Skeletal muscle tissue (tissue), 3 donors: ENCODE measurements at regions not wholly inside any gene's neighbourhood (a gene's known extent, or its start where the extent isn't known, plus 50 kb on each side); places are given as distances from the start of the nearest gene placed in this dataset.

Source experiments
- H3K27ac ChIP-seq: one replicate; pipeline ENCODE4 v1.7.0; 2013; ENCODE audit warnings: mild to moderate bottlenecking, low read depth, low read length, inconsistent platforms
- H3K27me3 ChIP-seq, 3 donors: one replicate each; pipeline ENCODE4 v1.7.0; 2013; ENCODE audit warnings: low read length in 3 of 3; ENCODE audit not compliant: control insufficient read depth in 3 of 3, insufficient read depth in 3 of 3
- H3K36me3 ChIP-seq, 3 donors: one replicate each; pipeline ENCODE4 v1.7.0; 2013; ENCODE audit warnings: low read length in 3 of 3; ENCODE audit not compliant: control insufficient read depth in 3 of 3, insufficient read depth in 3 of 3
- H3K4me1 ChIP-seq, 3 donors: one replicate each; pipeline ENCODE4 v1.7.0; 2013; ENCODE audit warnings: low read length in 3 of 3, mild to moderate bottlenecking in 3 of 3; ENCODE audit not compliant: control insufficient read depth in 3 of 3, insufficient read depth in 3 of 3
- H3K4me3 ChIP-seq, 3 donors: one replicate each; pipeline ENCODE4 v1.7.0; 2013; ENCODE audit warnings: low read length in 3 of 3
- H3K9ac ChIP-seq, 3 donors: one replicate each; pipeline ENCODE4 v1.7.0; 2013; ENCODE audit warnings: low read length in 3 of 3, mild to moderate bottlenecking in 3 of 3, moderate library complexity in 2 of 3, low read depth in 1 of 3
- H3K9me3 ChIP-seq, 3 donors: one replicate each; pipeline ENCODE4 v1.7.0; 2013; ENCODE audit warnings: low read length in 3 of 3; ENCODE audit not compliant: control insufficient read depth in 3 of 3
- donor health status: Osteomylitis.

DNA sequence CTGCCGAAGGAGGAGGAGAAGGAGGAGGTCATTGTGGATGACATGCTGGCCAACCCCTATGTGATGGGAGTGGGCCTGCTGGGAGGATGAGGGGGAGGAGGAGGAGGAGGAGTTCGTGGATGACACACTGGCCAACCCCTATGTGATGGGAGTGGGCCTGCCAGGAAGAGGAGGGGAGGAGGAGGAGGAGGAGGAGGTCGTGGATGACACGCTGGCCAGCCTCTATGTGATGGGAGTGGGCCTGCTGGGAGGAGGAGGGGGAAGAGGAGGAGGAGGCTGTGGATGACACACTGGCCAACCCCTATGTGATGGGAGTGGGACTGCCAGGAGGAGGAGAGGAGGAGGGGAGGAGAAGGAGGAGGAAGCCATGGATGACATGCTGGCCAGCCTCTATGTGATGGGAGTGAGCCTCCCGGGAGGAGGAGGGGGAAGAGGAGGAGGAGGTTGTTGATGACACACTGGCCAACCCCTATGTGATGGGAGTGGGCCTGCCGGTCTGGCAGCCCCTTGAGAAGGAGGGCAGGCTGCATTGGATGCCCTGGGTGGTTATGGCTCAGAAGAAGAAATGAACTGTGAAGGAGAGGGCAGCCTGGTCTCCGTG lies 55.7 kb upstream of the WNT7A start:
- Histone ChIP-seq H3K27ac (no peak overlapping the region), H3K4me3 (no peak overlapping the region), H3K9me3 (no peaks in the 10 kb centered on the region), H3K4me1 (peaks cover 0 to 8% (median 0%) of the 10 kb centered on the region in 3 donors), H3K9ac (no peak overlapping the region), H3K27me3 (peaks cover 0 to 22% (median 10%) of the 10 kb centered on the region in 3 donors), H3K36me3 (no peaks in the 10 kb centered on the region)

GRCh38 chr3:13934813-13935212 lies 54.9 kb upstream of the WNT7A start:
- H3K9ac ChIP-seq: no peak overlapping the region
- no peaks in the 10 kb centered on the region for H3K36me3 ChIP-seq
- peaks cover 0 to 8% (median 0%) of the 10 kb centered on the region in 3 donors for H3K4me1 ChIP-seq
- H3K27ac ChIP-seq: no peak overlapping the region
- no peak overlapping the region for H3K4me3 ChIP-seq
- peaks cover 0 to 22% (median 10%) of the 10 kb centered on the region in 3 donors for H3K27me3 ChIP-seq
- H3K9me3 ChIP-seq: no peaks in the 10 kb centered on the region

GRCh38 chr3:13934315-13934714 lies 54.4 kb upstream of the WNT7A start:
- Histone ChIP-seq H3K36me3 (no peaks in the 10 kb centered on the region), H3K9me3 (no peaks in the 10 kb centered on the region), H3K4me3 (no peak overlapping the region), H3K4me1 (peaks cover 0 to 8% (median 0%) of the 10 kb centered on the region in 3 donors), H3K27me3 (peaks cover 0 to 22% (median 10%) of the 10 kb centered on the region in 3 donors), H3K9ac (no peak overlapping the region), H3K27ac (no peak overlapping the region)

GRCh38 chr3:13932578-13933295 lies 52.9 kb upstream of the WNT7A start:
- H3K4me3 ChIP-seq: peak overlapping the region; percentile 51 to 66 (median 63)
- H3K9me3 ChIP-seq: peaks cover 0 to 2% (median 0%) of the 10 kb centered on the region in 3 donors
- peaks cover 0 to 8% (median 0%) of the 10 kb centered on the region in 3 donors for H3K4me1 ChIP-seq
- H3K9ac ChIP-seq: peak overlapping the region in 1 of 3 donors; percentile 16
- peaks cover 0 to 22% (median 10%) of the 10 kb centered on the region in 3 donors for H3K27me3 ChIP-seq
- H3K36me3 ChIP-seq: no peaks in the 10 kb centered on the region
- H3K27ac ChIP-seq: no peak overlapping the region

GRCh38 chr3:13931172-13931571 lies 51.3 kb upstream of the WNT7A start:
- no peak overlapping the region for H3K27ac ChIP-seq
- H3K4me3 ChIP-seq: no peak overlapping the region
- no peaks in the 10 kb centered on the region for H3K36me3 ChIP-seq
- peaks cover 0 to 8% (median 0%) of the 10 kb centered on the region in 3 donors for H3K4me1 ChIP-seq
- no peak overlapping the region for H3K9ac ChIP-seq
- H3K9me3 ChIP-seq: peaks cover 0 to 2% (median 0%) of the 10 kb centered on the region in 3 donors
- H3K27me3 ChIP-seq: peaks cover 0 to 22% (median 10%) of the 10 kb centered on the region in 3 donors
